BLaER1 treated with 17β-estradiol and CSF1 and Interleukin-3, amounts not matched to agents 10 nM and 100 nM (cell line): ENCODE measurements at regions not wholly inside any gene's neighbourhood (a gene's known extent, or its start where the extent isn't known, plus 50 kb on each side); places are given as distances from the start of the nearest gene placed in this dataset.

ENCODE experiments used
- H3K27ac ChIP-seq, 11 experiments: shearing (Covaris generic); formaldehyde crosslinking; 2 replicates each; pipeline ENCODE4 v1.8.1; 2022
- H3K27me3 ChIP-seq, 11 experiments: shearing (Covaris generic); formaldehyde crosslinking; 2 replicates each; pipeline ENCODE4 v1.8.1; 2022
- H3K36me3 ChIP-seq, 11 experiments: shearing (Covaris generic); formaldehyde crosslinking; 2 replicates each; pipeline ENCODE4 v1.8.1; 2022
- H3K4me1 ChIP-seq, 10 experiments: shearing (Covaris generic); formaldehyde crosslinking; 2 replicates each; pipeline ENCODE4 v1.8.1; 2022
- H3K4me2 ChIP-seq, 11 experiments: shearing (Covaris generic); formaldehyde crosslinking; 2 replicates each; pipeline ENCODE4 v1.8.1; 2022
- H3K4me3 ChIP-seq, 10 experiments: shearing (Covaris generic); formaldehyde crosslinking; 2 replicates each; pipeline ENCODE4 v1.8.1; 2022
- H3K9ac ChIP-seq, 11 experiments: shearing (Covaris generic); formaldehyde crosslinking; 2 replicates each; pipeline ENCODE4 v1.8.1; 2022
- H3K9me3 ChIP-seq, 11 experiments: shearing (Covaris generic); formaldehyde crosslinking; replicated peaks in 1 of 11; 2 replicates each; pipeline ENCODE4 v1.8.1; 2022
- H4K20me1 ChIP-seq, 11 experiments: shearing (Covaris generic); formaldehyde crosslinking; 2 replicates each; pipeline ENCODE4 v1.8.1; 2022
- Cebpa-rat ChIP-seq, 11 experiments: shearing (Covaris generic); IDR thresholded peaks; 2 replicates each; pipeline ENCODE4 v1.8.1; 2022

GRCh38 chr9:12922224-12922866, 147.5 kb downstream of the LURAP1L start:
- Histone ChIP-seq H3K4me2 (no peak overlapping the region), H3K27ac (no peak overlapping the region), H3K4me1 (no peaks in the 10 kb centered on the region), H3K36me3 (no peaks in the 10 kb centered on the region), H3K9me3 (0 out of 22 replicates have a peak, but pooled peaks cover 0 to 3% (median 0%) of the 10 kb centered on the region in 11 experiments), H3K4me3 (no peak overlapping the region), H4K20me1 (no peaks in the 10 kb centered on the region), H3K27me3 (no peaks in the 10 kb centered on the region), H3K9ac (no peak overlapping the region)
- TF ChIP-seq Cebpa-rat (IDR thresholded peaks at IDR 0.05): no peak

- TF ChIP-seq Cebpa-rat (IDR thresholded peaks at IDR 0.05): no peak
- Histone ChIP-seq H3K9me3 (0 out of 22 replicates have a peak, but pooled peaks cover 0 to 3% (median 0%) of the 10 kb centered on the region in 11 experiments), H3K27ac (no peak overlapping the region), H3K4me3 (no peak overlapping the region), H3K4me2 (no peak overlapping the region), H3K27me3 (no peaks in the 10 kb centered on the region), H4K20me1 (no peaks in the 10 kb centered on the region), H3K4me1 (no peaks in the 10 kb centered on the region), H3K36me3 (no peaks in the 10 kb centered on the region), H3K9ac (no peak overlapping the region)
Observed at GRCh38 chr9:12923468-12924009, 148.7 kb downstream of the LURAP1L start.

- no peak overlapping the region for H3K27ac ChIP-seq
- TF ChIP-seq Cebpa-rat (IDR thresholded peaks at IDR 0.05): no peak
- H3K9ac ChIP-seq: no peak overlapping the region
- no peaks in the 10 kb centered on the region for H4K20me1 ChIP-seq
- H3K4me2 ChIP-seq: no peak overlapping the region
- H3K4me1 ChIP-seq: no peaks in the 10 kb centered on the region
- H3K4me3 ChIP-seq: no peak overlapping the region
- H3K9me3 ChIP-seq: no peaks in the 10 kb centered on the region
- H3K27me3 ChIP-seq: no peaks in the 10 kb centered on the region
- no peaks in the 10 kb centered on the region for H3K36me3 ChIP-seq
Observed at GRCh38 chr9:12930906-12931305, 156.1 kb downstream of the LURAP1L start.

GRCh38 chr9:12933957-12934356, 159.1 kb downstream of the LURAP1L start:
- H3K9ac ChIP-seq: no peak overlapping the region
- no peaks in the 10 kb centered on the region for H3K27me3 ChIP-seq
- no peak overlapping the region for H3K27ac ChIP-seq
- no peaks in the 10 kb centered on the region for H4K20me1 ChIP-seq
- H3K9me3 ChIP-seq: no peaks in the 10 kb centered on the region
- H3K36me3 ChIP-seq: no peaks in the 10 kb centered on the region
- no peak overlapping the region for H3K4me3 ChIP-seq
- no peak overlapping the region for H3K4me2 ChIP-seq
- TF ChIP-seq Cebpa-rat (IDR thresholded peaks at IDR 0.05): no peak
- H3K4me1 ChIP-seq: no peaks in the 10 kb centered on the region

- no peaks in the 10 kb centered on the region for H3K4me1 ChIP-seq
- TF ChIP-seq Cebpa-rat (IDR thresholded peaks at IDR 0.05): no peak
- H4K20me1 ChIP-seq: no peaks in the 10 kb centered on the region
- no peak overlapping the region for H3K9ac ChIP-seq
- no peak overlapping the region for H3K4me3 ChIP-seq
- H3K27me3 ChIP-seq: no peaks in the 10 kb centered on the region
- H3K9me3 ChIP-seq: no peaks in the 10 kb centered on the region
- no peaks in the 10 kb centered on the region for H3K36me3 ChIP-seq
- H3K27ac ChIP-seq: no peak overlapping the region
- no peak overlapping the region for H3K4me2 ChIP-seq
Observed at GRCh38 chr9:12934545-12935272, 159.9 kb downstream of the LURAP1L start.

GRCh38 chr9:12935714-12936113, 160.9 kb downstream of the LURAP1L start:
- Histone ChIP-seq H3K9ac (no peak overlapping the region), H3K27ac (no peak overlapping the region), H3K4me1 (no peaks in the 10 kb centered on the region), H3K4me2 (no peak overlapping the region), H3K27me3 (no peaks in the 10 kb centered on the region), H3K36me3 (no peaks in the 10 kb centered on the region), H4K20me1 (no peaks in the 10 kb centered on the region), H3K9me3 (no peaks in the 10 kb centered on the region), H3K4me3 (no peak overlapping the region)
- TF ChIP-seq Cebpa-rat (IDR thresholded peaks at IDR 0.05): no peak

GRCh38 chr9:12954441-12954840, 179.6 kb downstream of the LURAP1L start:
- no peak overlapping the region for H3K9ac ChIP-seq
- H3K9me3 ChIP-seq: peaks cover 19 to 24% (median 22%) of the 10 kb centered on the region in 11 experiments
- no peak overlapping the region for H3K4me2 ChIP-seq
- H3K27ac ChIP-seq: no peak overlapping the region
- no peak overlapping the region for H3K4me3 ChIP-seq
- no peaks in the 10 kb centered on the region for H3K36me3 ChIP-seq
- no peaks in the 10 kb centered on the region for H3K4me1 ChIP-seq
- no peaks in the 10 kb centered on the region for H4K20me1 ChIP-seq
- no peaks in the 10 kb centered on the region for H3K27me3 ChIP-seq
- TF ChIP-seq Cebpa-rat (IDR thresholded peaks at IDR 0.05): no peak

- Histone ChIP-seq H3K4me3 (no peak overlapping the region), H3K27me3 (no peaks in the 10 kb centered on the region), H3K9me3 (peaks cover 21 to 29% (median 22%) of the 10 kb centered on the region in 11 experiments), H4K20me1 (no peaks in the 10 kb centered on the region), H3K27ac (no peak overlapping the region), H3K36me3 (no peaks in the 10 kb centered on the region), H3K9ac (no peak overlapping the region), H3K4me1 (no peaks in the 10 kb centered on the region), H3K4me2 (no peak overlapping the region)
- TF ChIP-seq Cebpa-rat (IDR thresholded peaks at IDR 0.05): no peak
Observed at GRCh38 chr9:12955510-12956163, 180.8 kb downstream of the LURAP1L start.

GRCh38 chr9:12956261-12956660, 181.4 kb downstream of the LURAP1L start:
- Histone ChIP-seq H3K9me3 (peaks cover 21 to 29% (median 22%) of the 10 kb centered on the region in 11 experiments), H3K4me3 (no peak overlapping the region), H3K27ac (no peak overlapping the region), H3K9ac (no peak overlapping the region), H3K4me1 (no peaks in the 10 kb centered on the region), H3K4me2 (no peak overlapping the region), H3K27me3 (no peaks in the 10 kb centered on the region), H4K20me1 (no peaks in the 10 kb centered on the region), H3K36me3 (no peaks in the 10 kb centered on the region)
- no peak for TF ChIP-seq Cebpa-rat (IDR thresholded peaks at IDR 0.05)
